ENCODE measurements at regions not wholly inside any gene's neighbourhood (a gene's known extent, or its start where the extent isn't known, plus 50 kb on each side); places are given as distances from the start of the nearest gene placed in this dataset.

DNA sequence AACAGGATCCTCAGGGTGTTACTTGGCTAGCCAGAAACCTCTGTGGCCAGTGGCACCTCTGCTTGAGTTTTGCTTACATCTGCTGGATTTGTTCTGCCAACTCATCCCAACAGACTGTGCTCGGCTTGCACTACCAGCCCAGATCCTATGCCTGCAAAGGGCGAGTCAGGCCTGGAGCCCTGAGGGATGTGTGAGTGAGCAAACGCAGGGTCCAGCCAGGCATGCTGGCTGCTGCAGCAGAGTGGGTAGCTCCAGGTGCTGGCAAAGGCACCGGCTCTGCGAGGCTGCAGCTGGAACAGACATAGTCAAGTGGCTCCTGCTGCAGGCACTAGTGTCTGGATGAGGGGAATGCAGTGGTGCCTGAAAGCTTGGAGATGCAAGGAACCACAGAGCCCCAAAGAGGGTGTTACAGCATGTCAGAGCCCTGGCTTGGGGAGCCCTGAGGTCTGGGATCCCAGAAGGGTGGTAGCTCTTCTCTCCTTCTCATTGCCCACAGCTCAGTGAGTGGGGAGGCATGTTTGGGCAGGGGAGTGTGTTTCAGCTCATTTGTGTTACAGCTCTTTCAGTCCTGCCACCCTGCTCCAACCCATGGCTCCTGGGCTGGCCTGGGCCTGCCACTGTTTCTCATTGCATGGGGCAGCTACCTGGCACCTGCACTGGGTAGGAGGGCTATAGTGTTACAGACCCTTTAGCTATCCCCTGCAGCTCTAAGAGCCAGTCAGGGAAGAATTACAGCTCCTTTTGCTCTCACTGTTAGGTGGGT lies 332.6 kb downstream of the TAF11L14 start:
- Histone ChIP-seq H3K4me1 (ENCODE audit: insufficient read depth, low read length) (no peaks in the 10 kb centered on the region), H3T11ph (ENCODE audit: low read length) (no peak overlapping the region), H4K5ac (ENCODE audit: insufficient read length, low read depth, low read length) (no peak overlapping the region), H3K4me2 (ENCODE audit: insufficient read depth, insufficient read length, low read length) (no peak overlapping the region), H4K8ac (replicated peaks; ENCODE audit: insufficient read length, low read depth, low read length) (no peak overlapping the region), H4K20me1 (ENCODE audit: control insufficient read depth, insufficient read depth, insufficient read length) (no peaks in the 10 kb centered on the region), H2BK120ac (ENCODE audit: low read depth, low read length, poor library complexity, severe bottlenecking) (no peak overlapping the region), H3K9me3 (ENCODE audit: control insufficient read depth, low read depth, low read length) (no peaks in the 10 kb centered on the region), H2BK20ac (ENCODE audit: low read depth, low read length, poor library complexity, severe bottlenecking) (no peak overlapping the region), H3K79me1 (ENCODE audit: insufficient read depth, low read depth, low read length, poor library complexity, severe bottlenecking) (no peaks in the 10 kb centered on the region), H3K79me2 (ENCODE audit: insufficient read depth, low read length) (no peaks in the 10 kb centered on the region), H3K9ac (ENCODE audit: extremely low read depth, insufficient read length, low read length) (no peak overlapping the region), H2BK5ac (ENCODE audit: insufficient read length, low read length) (no peak overlapping the region), H3K27me3 (ENCODE audit: insufficient read depth, low read length) (no peaks in the 10 kb centered on the region), H2BK12ac (ENCODE audit: insufficient read length, low read depth, low read length) (no peak overlapping the region), H2AK5ac (ENCODE audit: insufficient read length, low read length) (no peak overlapping the region), H3K23me2 (ENCODE audit: insufficient read length, low read depth, low read length, poor library complexity, severe bottlenecking) (no peaks in the 10 kb centered on the region), H3K27ac (ENCODE audit: insufficient read length, low read depth, low read length) (no peak overlapping the region), H2AFZ (ENCODE audit: low read length) (no peak overlapping the region), H2BK15ac (ENCODE audit: low read depth, low read length) (no peak overlapping the region), H3K23ac (ENCODE audit: insufficient read length, low read depth, low read length) (no peak overlapping the region), H3K4ac (ENCODE audit: low read depth, low read length) (no peak overlapping the region), H3K18ac (ENCODE audit: insufficient read length, low read depth, low read length) (no peak overlapping the region), H3K56ac (ENCODE audit: insufficient read length, low read depth, low read length) (no peak overlapping the region), H4K91ac (ENCODE audit: insufficient read length, low read depth, low read length) (no peak overlapping the region), H3K14ac (ENCODE audit: insufficient read depth, low read length) (peak overlapping the region; percentile 40; the same call in 1 of the 2 replicates)
- H3K27me3 Mint-ChIP-seq (ENCODE audit: low read depth): no peaks in the 10 kb centered on the region; the same call in 1 of the 2 replicates
- no peaks in the 10 kb centered on the region for H3K4me1 Mint-ChIP-seq
- no peak overlapping the region for H3K27ac Mint-ChIP-seq
- TF ChIP-seq, protein P1, sequence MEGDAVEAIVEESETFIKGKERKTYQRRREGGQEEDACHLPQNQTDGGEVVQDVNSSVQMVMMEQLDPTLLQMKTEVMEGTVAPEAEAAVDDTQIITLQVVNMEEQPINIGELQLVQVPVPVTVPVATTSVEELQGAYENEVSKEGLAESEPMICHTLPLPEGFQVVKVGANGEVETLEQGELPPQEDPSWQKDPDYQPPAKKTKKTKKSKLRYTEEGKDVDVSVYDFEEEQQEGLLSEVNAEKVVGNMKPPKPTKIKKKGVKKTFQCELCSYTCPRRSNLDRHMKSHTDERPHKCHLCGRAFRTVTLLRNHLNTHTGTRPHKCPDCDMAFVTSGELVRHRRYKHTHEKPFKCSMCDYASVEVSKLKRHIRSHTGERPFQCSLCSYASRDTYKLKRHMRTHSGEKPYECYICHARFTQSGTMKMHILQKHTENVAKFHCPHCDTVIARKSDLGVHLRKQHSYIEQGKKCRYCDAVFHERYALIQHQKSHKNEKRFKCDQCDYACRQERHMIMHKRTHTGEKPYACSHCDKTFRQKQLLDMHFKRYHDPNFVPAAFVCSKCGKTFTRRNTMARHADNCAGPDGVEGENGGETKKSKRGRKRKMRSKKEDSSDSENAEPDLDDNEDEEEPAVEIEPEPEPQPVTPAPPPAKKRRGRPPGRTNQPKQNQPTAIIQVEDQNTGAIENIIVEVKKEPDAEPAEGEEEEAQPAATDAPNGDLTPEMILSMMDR (conservative IDR thresholded peaks at IDR 0.05): no peak
- DNase-seq: no peak
- H3K4me3 Mint-ChIP-seq: no peak overlapping the region; a peak in 1 of 5 replicates
- peaks cover 6 to 7% of the 10 kb centered on the region in 2 experiments; a peak in 3 of 5 replicates for H3K9me3 Mint-ChIP-seq
- H3K36me3 Mint-ChIP-seq (ENCODE audit: insufficient read depth in 1 of 3, low read depth in 3 of 3): peaks cover 0 to 5% (median 2%) of the 10 kb centered on the region in 3 experiments; a peak in 2 of 7 replicates
- no CpG with 5 or more reads among the region's 5 CpGs for WGBS (ENCODE audit: extremely low coverage, insufficient read length, low lambda C conversion rate)

All from H9 (cell line).